NCI-H2107 treated with DMSO at 0.1 percent for 48 hours (cell line): ENCODE measurements at regions not wholly inside any gene's neighbourhood (a gene's known extent, or its start where the extent isn't known, plus 50 kb on each side); places are given as distances from the start of the nearest gene placed in this dataset.
A peak's percentile ranks its signal among the peaks of the same experiment; 100 is the strongest.

Experiments
- DNase-seq: peaks from one replicate; lab custom pipeline; 2025; ENCODE audit not compliant: unreplicated experiment; lab: John Stamatoyannopoulos, UW

DNA sequence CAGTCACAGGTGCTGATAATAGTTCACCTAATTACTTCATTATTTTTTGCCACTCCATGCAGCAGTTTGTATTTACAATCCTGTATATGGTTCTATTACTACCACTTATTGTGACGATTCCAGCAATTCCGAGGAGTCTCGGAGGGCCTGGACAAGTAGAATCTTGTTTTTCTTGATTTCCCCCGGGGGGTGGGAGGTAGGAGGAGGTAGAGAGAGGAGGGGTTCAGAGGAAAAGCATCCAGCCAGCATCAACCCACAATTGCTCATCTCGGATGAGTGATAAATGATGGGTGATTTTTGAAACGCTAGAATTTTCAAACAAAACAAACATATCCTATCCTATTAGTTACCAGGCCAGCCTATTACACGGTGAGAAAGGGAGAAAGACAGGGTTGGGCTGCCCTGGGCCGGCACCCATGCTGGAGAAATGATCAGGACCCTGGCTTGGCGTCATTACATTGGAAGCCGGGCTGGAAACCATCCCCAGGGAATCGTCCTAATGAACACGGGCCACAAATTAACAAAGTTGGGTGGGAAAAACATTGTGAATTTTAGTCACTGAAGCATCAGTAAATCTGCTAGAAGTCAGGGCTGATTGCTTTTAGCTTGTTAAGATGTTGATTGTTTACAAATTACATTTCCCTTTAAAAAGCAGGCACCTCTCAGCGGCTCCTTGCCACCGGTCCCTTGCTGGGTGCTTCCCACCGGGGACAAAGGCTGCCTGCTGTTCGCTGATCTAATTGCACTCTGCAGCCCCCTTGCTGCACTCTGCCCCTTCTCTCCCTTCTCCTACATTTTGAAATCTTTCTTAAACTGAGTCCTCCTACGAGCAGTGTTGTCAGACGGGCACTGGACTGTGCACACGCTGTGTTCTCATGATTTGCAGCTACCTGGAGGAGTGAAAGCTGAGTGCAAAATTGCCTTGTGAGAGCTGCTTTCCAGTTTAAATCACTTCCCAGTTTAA lies 95.5 kb downstream of the FAM204A start:
- DNase-seq, result no peak

DNA sequence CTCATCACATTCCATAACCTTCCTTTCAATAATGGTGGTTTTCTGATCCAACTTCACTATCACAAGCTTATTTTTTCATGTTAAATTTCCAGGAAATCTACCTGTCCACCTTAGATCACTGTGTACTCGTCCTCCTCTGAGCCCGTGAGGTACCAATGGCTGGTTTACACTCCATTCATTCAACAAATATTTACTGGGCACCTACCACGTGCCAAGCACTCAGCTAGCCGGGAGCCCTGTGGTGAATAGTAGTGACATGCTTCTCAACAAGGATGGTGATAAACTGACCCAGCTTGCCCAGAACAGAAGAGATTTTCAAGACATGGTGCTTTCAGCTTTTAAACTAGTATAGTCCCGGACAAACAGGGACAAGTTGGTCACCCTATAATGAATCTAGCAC lies 98.2 kb downstream of the FAM204A start:
- DNase-seq, result no peak

GRCh38 chr10:118241229-118242137 lies 100.6 kb downstream of the FAM204A start:
- DNase-seq, result peak; percentile 25

DNA sequence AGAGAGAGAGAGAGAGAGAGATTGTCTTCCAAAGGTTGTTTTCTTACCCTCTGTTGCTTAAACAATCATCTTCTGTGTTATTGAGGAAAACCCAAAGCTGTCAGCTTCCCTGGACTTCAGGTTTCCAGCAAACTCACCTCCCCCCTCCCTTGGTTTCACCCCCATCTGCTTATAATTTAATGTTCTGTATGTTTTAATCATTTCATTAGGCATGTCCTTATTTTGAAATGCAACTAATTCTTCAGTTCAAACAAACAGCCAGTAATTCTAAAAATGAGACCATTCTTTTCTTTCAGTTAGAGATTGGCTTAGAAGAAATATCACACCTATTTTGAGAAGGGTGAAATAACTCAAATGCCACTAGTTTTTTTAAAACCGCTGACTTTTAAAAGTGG lies 102.9 kb downstream of the FAM204A start:
- DNase-seq, result no peak

DNA sequence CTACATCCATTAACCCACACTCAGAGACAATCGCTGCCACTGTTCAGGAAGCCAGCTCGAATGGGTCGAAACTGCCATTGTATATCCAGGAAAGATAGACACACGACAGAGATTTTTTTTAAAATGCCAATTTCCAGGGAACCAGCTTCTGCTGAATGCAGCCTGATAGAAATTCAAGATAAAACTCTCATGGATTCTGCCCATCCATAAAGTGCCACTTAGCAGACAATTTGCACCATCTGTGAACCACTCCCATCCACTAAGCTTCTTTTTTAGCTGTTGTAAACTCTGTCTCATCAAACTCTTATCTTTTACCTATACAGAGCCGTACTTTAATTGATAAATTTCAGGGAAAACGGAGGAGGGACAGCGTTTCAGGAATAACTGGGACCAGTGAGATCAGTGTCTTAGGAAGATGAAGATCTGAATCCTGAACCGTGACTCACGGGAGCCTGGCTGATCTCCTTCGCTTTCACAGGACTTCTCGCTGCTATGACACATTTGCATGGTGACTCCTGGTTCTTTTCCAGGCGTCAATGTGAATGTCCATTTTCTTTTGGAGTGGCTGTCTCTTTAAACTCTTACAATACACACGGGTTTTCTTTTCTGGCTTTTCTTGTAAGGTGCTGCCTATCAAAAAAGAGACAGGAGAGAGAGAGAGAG lies 103.4 kb downstream of the FAM204A start:
- DNase-seq, result no peak

DNA sequence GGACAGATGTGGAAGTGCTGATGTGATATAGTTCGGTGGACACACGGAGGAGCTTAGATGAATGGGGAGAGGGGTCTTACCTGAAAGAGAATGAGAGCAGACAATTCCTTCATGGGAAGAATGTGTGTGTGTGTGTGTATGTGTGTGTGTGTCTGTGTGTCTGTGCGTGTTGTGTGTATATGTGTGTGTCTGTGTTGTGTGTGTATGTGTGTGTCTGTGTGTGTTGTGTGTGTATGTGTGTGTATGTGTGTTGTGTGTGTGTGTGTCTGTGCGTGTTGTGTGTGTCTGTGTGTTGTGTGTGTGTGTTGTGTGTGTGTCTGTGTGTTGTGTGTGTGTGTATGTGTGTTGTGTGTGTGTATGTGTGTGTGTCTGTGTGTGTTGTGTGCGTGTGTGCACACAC lies 104.2 kb downstream of the FAM204A start:
- DNase-seq, result no peak

DNA sequence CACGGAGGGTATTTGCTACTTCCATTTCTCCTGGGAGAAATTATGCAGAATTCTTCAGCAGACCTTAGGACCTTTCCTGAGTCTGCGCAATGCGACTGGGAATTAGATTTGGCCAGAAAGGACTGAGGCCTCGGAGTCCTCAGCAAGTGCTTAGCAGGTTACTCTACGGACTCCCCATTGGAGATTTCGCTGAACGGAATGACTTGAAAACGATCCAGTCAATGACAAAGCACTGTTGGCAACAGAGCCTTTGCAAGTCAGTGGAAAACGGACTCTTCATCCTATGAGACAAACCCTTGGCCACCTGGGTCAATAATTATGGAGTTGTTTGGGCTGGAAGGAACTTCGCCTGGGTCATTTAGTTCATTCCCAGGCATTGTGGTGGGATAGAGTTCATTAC lies 107.4 kb downstream of the FAM204A start:
- DNase-seq, result no peak

DNA sequence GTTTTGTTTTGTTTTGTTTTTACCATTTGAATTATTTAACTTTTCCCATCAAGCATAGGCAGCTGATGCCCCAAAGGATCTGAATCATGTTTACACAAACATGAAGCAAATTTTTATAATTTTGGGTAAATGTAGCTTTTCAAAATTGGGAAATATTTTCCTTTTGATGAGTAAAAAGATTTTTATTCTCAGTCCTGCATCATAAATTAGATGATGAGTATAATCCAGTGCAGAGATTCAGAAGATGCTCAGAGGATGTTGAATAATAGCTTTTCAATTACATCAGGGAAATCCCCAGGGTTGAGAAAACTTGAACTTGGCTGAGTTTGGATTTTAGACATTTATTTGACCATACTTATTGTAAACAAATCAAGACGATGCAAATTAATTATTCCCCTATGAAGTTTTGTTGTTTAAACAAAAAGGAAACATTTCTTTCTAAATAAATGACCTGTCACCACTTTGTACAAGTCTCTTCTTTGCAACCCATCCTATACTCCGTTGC lies 121.7 kb downstream of the FAM204A start:
- no peak for DNase-seq

DNA sequence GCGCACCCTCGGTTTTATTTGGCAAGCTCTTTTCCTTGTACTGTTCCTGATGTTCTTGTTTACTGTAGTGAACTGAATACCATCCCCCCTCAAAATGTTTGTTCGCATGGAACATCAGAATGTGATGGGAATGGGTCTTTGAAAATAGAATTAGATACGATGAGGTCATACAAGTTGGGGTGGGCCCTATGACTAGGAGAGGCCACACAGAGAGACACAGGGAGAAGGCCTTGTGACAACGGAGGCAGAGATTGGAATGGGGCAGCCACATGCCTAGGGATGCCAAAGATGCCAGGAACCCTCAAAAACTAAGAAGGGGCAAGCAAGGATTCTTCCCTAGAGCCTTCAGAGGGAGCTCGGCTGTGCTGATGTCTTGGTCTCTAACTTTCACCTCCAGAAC lies 123.6 kb downstream of the FAM204A start:
- DNase-seq, result no peak

DNA sequence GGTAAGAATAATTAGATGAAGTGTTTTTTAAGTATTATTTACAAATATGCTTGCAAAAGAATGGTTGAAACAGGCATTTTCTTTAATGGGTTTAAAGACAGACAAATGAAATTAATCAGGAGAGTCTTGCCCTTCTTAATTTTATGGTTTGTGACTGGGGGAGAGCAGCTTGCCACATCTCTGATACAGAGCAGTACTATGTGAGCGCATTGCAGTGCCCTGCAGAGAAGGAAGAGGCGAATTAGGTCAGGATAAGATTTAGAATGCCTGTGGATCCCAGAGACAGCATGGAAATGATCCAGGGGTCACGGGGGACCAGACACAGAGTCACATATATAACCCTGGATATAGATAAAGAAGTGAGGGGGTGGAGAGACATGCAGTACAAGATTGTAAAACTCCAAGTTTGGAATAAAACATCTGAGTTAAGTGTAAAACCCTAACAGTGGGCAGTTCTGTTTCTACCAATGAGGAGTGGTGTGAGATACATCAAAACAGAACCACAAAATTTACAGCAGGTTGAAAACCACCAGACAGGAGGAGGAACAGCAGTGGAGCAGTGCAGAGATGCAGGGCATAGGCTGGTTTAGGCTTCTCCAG lies 125.5 kb downstream of the FAM204A start:
- no peak for DNase-seq

DNA sequence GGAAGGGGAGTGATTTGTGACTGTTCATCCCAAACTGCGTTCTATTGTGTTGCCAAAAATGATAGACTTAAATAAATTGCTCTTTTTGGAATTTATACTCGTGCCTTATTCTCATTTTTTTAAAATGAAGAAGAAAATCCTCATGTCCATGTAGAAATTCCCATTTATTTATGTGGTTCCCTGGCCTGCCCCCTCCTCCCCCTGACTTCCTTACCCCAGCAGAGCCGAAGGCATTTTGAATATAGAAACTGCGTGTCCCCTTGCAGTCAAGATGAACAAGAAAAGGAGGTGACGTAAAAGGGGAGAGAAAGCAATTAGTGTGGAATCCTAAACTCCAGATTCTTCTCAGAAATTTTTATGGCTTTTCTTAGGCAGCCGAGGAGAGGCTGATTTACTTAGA lies 126.1 kb downstream of the FAM204A start:
- DNase-seq, result no peak

GRCh38 chr10:118214776-118215175 lies 127.3 kb downstream of the FAM204A start:
- no peak for DNase-seq

DNA sequence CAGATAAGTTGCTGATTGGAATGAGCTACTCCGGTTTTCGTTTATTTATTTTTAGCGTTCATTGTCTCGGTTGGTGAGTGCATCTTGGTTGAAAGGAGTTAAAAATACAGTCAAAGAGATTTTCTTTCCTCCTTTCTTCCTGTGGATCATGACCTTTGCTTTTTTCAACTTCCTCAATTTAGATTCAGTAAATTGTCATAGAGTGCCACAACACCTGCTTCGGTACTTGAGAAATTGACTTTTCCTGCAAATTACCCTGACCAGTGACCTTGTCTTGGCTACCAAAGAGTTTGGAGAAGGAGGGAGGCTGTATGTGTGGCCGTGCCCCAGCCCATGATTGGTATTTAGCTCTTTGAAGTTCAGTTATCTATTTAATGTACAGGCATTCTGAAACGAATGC lies 128.7 kb downstream of the FAM204A start:
- no peak for DNase-seq

DNA sequence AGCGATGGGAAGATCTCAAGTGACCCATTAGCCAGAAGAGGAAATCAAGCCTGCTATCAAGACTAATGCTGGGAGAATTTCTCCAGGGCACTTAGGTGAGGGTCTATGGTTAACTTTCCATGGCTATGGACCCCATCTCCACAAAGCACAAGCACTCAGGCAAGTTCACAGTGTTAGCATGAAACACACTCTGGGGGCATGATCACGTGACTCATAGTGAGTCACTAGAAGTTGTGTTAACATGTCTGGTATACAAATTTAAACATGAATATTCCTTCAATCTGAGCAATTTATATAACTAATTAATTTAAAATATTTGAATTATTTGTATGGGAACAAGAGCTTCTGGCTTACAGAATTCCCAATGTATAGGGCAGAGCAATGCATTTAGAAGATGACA lies 131.8 kb downstream of the FAM204A start:
- no peak for DNase-seq

GRCh38 chr10:118209215-118209614 lies 132.9 kb downstream of the FAM204A start:
- no peak for DNase-seq

- no peak for DNase-seq
These were observed 134.6 kb downstream of the FAM204A start for GRCh38 chr10:118207470-118208007.

- DNase-seq, result no peak
These were observed 137.7 kb downstream of the FAM204A start for GRCh38 chr10:118204292-118204943.

GRCh38 chr10:118203461-118203860 lies 138.7 kb downstream of the FAM204A start:
- DNase-seq, result no peak

DNA sequence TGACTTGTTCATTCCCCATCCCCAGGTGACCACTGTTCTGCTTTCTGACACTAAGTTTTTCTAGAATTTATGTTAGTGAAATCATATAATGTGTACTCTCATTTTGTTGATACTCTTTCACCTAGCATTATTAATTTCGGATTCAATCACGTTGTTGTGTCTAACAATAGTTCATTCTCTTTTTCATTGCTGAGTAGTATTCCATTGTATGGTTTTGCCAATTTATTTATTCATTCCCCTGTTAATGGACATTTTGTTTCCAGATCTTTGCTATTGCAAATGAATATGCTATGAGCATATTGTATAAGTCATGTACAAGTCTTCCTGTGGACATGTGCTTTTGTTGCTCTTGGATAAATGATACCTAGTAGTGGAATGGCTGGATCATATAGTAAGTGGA lies 146.4 kb downstream of the FAM204A start:
- no peak for DNase-seq

- DNase-seq, result no peak
These were observed 146.9 kb upstream of the RAB11FIP2 start for GRCh38 chr10:118193642-118194041.
